HEK293 (cell line): ENCODE measurements at regions not wholly inside any gene's neighbourhood (a gene's known extent, or its start where the extent isn't known, plus 50 kb on each side); places are given as distances from the start of the nearest gene placed in this dataset.

ENCODE experiments used
- CTCF ChIA-PET: fragments of 350-600 bp; formaldehyde crosslinking; extraction: SDS; loops from one replicate; lab custom pipeline; 2021; ENCODE audit warnings: antibody characterized with exemption; lab: Yijun Ruan, JAX
- POLR2A ChIA-PET: fragments of 300-600 bp; formaldehyde crosslinking; extraction: SDS; loops from one replicate; lab custom pipeline; 2020; ENCODE audit warnings: antibody characterized with exemption, inconsistent platforms; lab: Yijun Ruan, JAX
- H3K27ac ChIP-seq: fragments of 200-500 bp; sonication (Bioruptor generic); 2 replicates; pipeline ENCODE4 v1.5.1; 2014; ENCODE audit warnings: low read depth, low read length, control low read depth, inconsistent platforms; ENCODE audit errors: extremely low read depth
- H3K36me3 ChIP-seq, 2 experiments: fragments of 200-500 bp in 1 of 2; sonication (Bioruptor generic) in 1 of 2; 1 replicate in 1 of 2; 2 replicates in 1 of 2; pipeline ENCODE4 v1.5.1; 2014 to 2017; ENCODE audit warnings: inconsistent platforms in 2 of 2, low read length in 2 of 2; ENCODE audit not compliant: control insufficient read depth in 2 of 2, insufficient read depth in 1 of 2
- H3K4me1 ChIP-seq: fragments of 200-500 bp; sonication (Bioruptor generic); 2 replicates; pipeline ENCODE4 v1.5.1; 2014; ENCODE audit warnings: mild to moderate bottlenecking, low read length, inconsistent platforms; ENCODE audit not compliant: control insufficient read depth, insufficient read depth
- H3K4me3 ChIP-seq: 2 replicates; pipeline ENCODE4 v1.5.1; 2011; ENCODE audit warnings: low read depth, mild to moderate bottlenecking, control low read depth, low read length, moderate library complexity
- H3K9me3 ChIP-seq: fragments of 200-500 bp; sonication (Bioruptor generic); 2 replicates; pipeline ENCODE4 v1.5.1; 2014; ENCODE audit warnings: low read depth, low read length, inconsistent platforms; ENCODE audit not compliant: control insufficient read depth, insufficient read depth
- BCL11B ChIP-seq: fragments of 450-650 bp; formaldehyde crosslinking; IDR thresholded peaks from 2 replicates; pipeline ENCODE4 v1.5.1; 2016; ENCODE audit warnings: low read depth, missing biosample characterization, missing genetic modification characterization
- CTCF ChIP-seq: fragments of 450-650 bp; formaldehyde crosslinking; IDR thresholded peaks from 2 replicates; pipeline ENCODE4 v1.5.1; 2016; ENCODE audit warnings: missing biosample characterization, missing genetic modification characterization
- FEZF1 ChIP-seq: fragments of 450-650 bp; formaldehyde crosslinking; IDR thresholded peaks from 2 replicates; pipeline ENCODE4 v1.5.1; 2016; ENCODE audit warnings: missing biosample characterization, missing genetic modification characterization
- GFI1B ChIP-seq: fragments of 450-650 bp; formaldehyde crosslinking; IDR thresholded peaks from 2 replicates; pipeline ENCODE4 v1.5.1; 2016; ENCODE audit warnings: missing biosample characterization, missing genetic modification characterization
- HOXC10 ChIP-seq: sonication (generic); formaldehyde crosslinking; IDR thresholded peaks from 2 replicates; pipeline ENCODE4 v1.8.1; 2023; ENCODE audit warnings: mild to moderate bottlenecking, missing genetic modification reagents
- MYNN ChIP-seq: fragments of 450-650 bp; formaldehyde crosslinking; IDR thresholded peaks from 2 replicates; pipeline ENCODE4 v1.5.1; 2016; ENCODE audit warnings: missing biosample characterization, missing genetic modification characterization, borderline replicate concordance
- OSR2 ChIP-seq: fragments of 450-650 bp; formaldehyde crosslinking; IDR thresholded peaks from 2 replicates; pipeline ENCODE4 v1.5.1; 2016; ENCODE audit warnings: missing biosample characterization, missing genetic modification characterization
- SETDB1 ChIP-seq: IDR thresholded peaks from one replicate; pipeline ENCODE4 v1.6.1; 2017; ENCODE audit warnings: mild to moderate bottlenecking, low read length, moderate library complexity, mixed read lengths; ENCODE audit not compliant: insufficient read length
- ZBTB21 ChIP-seq: fragments of 450-650 bp; formaldehyde crosslinking; IDR thresholded peaks from 2 replicates; pipeline ENCODE4 v1.5.1; 2017; ENCODE audit warnings: missing biosample characterization, missing genetic modification characterization
- ZNF10 ChIP-seq: fragments of 450-650 bp; formaldehyde crosslinking; IDR thresholded peaks from 2 replicates; pipeline ENCODE4 v1.5.1; 2017; ENCODE audit warnings: missing biosample characterization, missing genetic modification characterization
- ZNF138 ChIP-seq: fragments of 450-650 bp; formaldehyde crosslinking; IDR thresholded peaks from 2 replicates; pipeline ENCODE4 v1.5.1; 2016; ENCODE audit warnings: missing biosample characterization, missing genetic modification characterization, borderline replicate concordance
- ZNF155 ChIP-seq: fragments of 450-650 bp; formaldehyde crosslinking; IDR thresholded peaks from 2 replicates; pipeline ENCODE4 v1.5.1; 2016; ENCODE audit warnings: missing biosample characterization, missing genetic modification characterization
- ZNF169 ChIP-seq: fragments of 450-650 bp; formaldehyde crosslinking; IDR thresholded peaks from 2 replicates; pipeline ENCODE4 v1.5.1; 2016; ENCODE audit warnings: missing biosample characterization, missing genetic modification characterization
- ZNF184 ChIP-seq: fragments of 450-650 bp; IDR thresholded peaks from 2 replicates; pipeline ENCODE4 v1.5.1; 2018; ENCODE audit warnings: missing biosample characterization, mild to moderate bottlenecking, missing genetic modification characterization
- ZNF202 ChIP-seq: fragments of 450-650 bp; formaldehyde crosslinking; IDR thresholded peaks from 2 replicates; pipeline ENCODE4 v1.5.1; 2016; ENCODE audit warnings: missing biosample characterization, missing genetic modification characterization, borderline replicate concordance
- ZNF266 ChIP-seq: fragments of 450-650 bp; formaldehyde crosslinking; IDR thresholded peaks from 2 replicates; pipeline ENCODE4 v1.5.1; 2016; ENCODE audit warnings: missing biosample characterization, missing genetic modification characterization, low read depth
- ZNF292 ChIP-seq: fragments of 450-650 bp; formaldehyde crosslinking; IDR thresholded peaks from 2 replicates; pipeline ENCODE4 v1.5.1; 2016; ENCODE audit warnings: low read depth, missing biosample characterization, missing genetic modification characterization, borderline replicate concordance
- ZNF394 ChIP-seq: fragments of 450-650 bp; formaldehyde crosslinking; IDR thresholded peaks from 2 replicates; pipeline ENCODE4 v1.5.1; 2016; ENCODE audit warnings: missing biosample characterization, missing genetic modification characterization, mild to moderate bottlenecking, moderate library complexity, borderline replicate concordance
- ZNF416 ChIP-seq: fragments of 450-650 bp; formaldehyde crosslinking; IDR thresholded peaks from 2 replicates; pipeline ENCODE4 v1.5.1; 2016; ENCODE audit warnings: missing biosample characterization, missing genetic modification characterization
- ZNF426 ChIP-seq: fragments of 450-650 bp; formaldehyde crosslinking; IDR thresholded peaks from 2 replicates; pipeline ENCODE4 v1.5.1; 2017; ENCODE audit warnings: missing biosample characterization, missing genetic modification characterization, mild to moderate bottlenecking, inconsistent platforms, moderate library complexity
- ZNF580 ChIP-seq: fragments of 450-650 bp; formaldehyde crosslinking; IDR thresholded peaks from 2 replicates; pipeline ENCODE4 v1.5.1; 2016; ENCODE audit warnings: missing biosample characterization, missing genetic modification characterization
- ZNF600 ChIP-seq: fragments of 450-650 bp; formaldehyde crosslinking; IDR thresholded peaks from 2 replicates; pipeline ENCODE4 v1.5.1; 2016; ENCODE audit warnings: missing biosample characterization, missing genetic modification characterization
- ZNF658 ChIP-seq: fragments of 450-650 bp; formaldehyde crosslinking; IDR thresholded peaks from 2 replicates; pipeline ENCODE4; 2016; ENCODE audit warnings: missing biosample characterization, missing genetic modification characterization
- ZNF837 ChIP-seq: fragments of 450-650 bp; formaldehyde crosslinking; IDR thresholded peaks from 2 replicates; pipeline ENCODE4 v1.5.1; 2016; ENCODE audit warnings: missing biosample characterization, missing genetic modification characterization
- ZXDB ChIP-seq: fragments of 450-650 bp; formaldehyde crosslinking; IDR thresholded peaks from 2 replicates; pipeline ENCODE4 v1.5.1; 2016; ENCODE audit warnings: missing biosample characterization, missing genetic modification characterization
- TF ChIP-seq, protein P1 (sequence below): fragments of 450-650 bp; formaldehyde crosslinking; IDR thresholded peaks from 2 replicates; pipeline ENCODE4 v1.5.1; 2016; ENCODE audit warnings: missing biosample characterization, missing genetic modification characterization
- TF ChIP-seq, protein P2 (sequence below): fragments of 450-650 bp; formaldehyde crosslinking; IDR thresholded peaks from 2 replicates; pipeline ENCODE4 v1.5.1; 2017; ENCODE audit warnings: missing biosample characterization, missing genetic modification characterization
- TF ChIP-seq, protein P3 (sequence below): fragments of 450-650 bp; formaldehyde crosslinking; IDR thresholded peaks from 2 replicates; pipeline ENCODE4 v1.5.1; 2016; ENCODE audit warnings: missing biosample characterization, missing genetic modification characterization

GRCh38 chr7:16178585-16178984 lies 242.8 kb downstream of the CRPPA start:
- H3K27ac ChIP-seq, result no peak overlapping the region
- no peaks in the 10 kb centered on the region for H3K9me3 ChIP-seq
- TF ChIP-seq ZNF202 (tag by site-specific recombination) (no peak), MYNN (tag by site-specific recombination) (no peak), ZNF394 (tag by site-specific recombination) (no peak), ZNF155 (tag by site-specific recombination) (no peak), ZNF837 (tag by site-specific recombination) (no peak), ZNF416 (tag by site-specific recombination) (no peak), ZNF266 (tag by site-specific recombination) (no peak), SETDB1 (no peak), BCL11B (tag by site-specific recombination) (no peak)
- TF ChIP-seq, protein P1, sequence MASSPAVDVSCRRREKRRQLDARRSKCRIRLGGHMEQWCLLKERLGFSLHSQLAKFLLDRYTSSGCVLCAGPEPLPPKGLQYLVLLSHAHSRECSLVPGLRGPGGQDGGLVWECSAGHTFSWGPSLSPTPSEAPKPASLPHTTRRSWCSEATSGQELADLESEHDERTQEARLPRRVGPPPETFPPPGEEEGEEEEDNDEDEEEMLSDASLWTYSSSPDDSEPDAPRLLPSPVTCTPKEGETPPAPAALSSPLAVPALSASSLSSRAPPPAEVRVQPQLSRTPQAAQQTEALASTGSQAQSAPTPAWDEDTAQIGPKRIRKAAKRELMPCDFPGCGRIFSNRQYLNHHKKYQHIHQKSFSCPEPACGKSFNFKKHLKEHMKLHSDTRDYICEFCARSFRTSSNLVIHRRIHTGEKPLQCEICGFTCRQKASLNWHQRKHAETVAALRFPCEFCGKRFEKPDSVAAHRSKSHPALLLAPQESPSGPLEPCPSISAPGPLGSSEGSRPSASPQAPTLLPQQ (tag by site-specific recombination), result no peak
- no peaks in the 10 kb centered on the region for H3K4me1 ChIP-seq
- H3K4me3 ChIP-seq, result no peak overlapping the region
- no peaks in the 10 kb centered on the region for H3K36me3 ChIP-seq
- POLR2A ChIA-PET, result no interaction called here
- CTCF ChIA-PET, result no interaction called here

- Histone ChIP-seq H3K36me3 (no peaks in the 10 kb centered on the region), H3K4me3 (no peak overlapping the region)
- POLR2A ChIA-PET, result no interaction called here
- no peak for TF ChIP-seq OSR2 (tag by site-specific recombination)
- TF ChIP-seq ZNF580 (tag by site-specific recombination), result no peak
- TF ChIP-seq ZNF169 (tag by site-specific recombination), result no peak
- TF ChIP-seq ZNF426, result no peak
- TF ChIP-seq FEZF1, result no peak
- TF ChIP-seq ZNF202 (tag by site-specific recombination), result no peak
- TF ChIP-seq ZNF155 (tag by site-specific recombination), result no peak
- TF ChIP-seq, all 188 proteins: peak for 0
- Histone ChIP-seq H3K9me3 (no peaks in the 10 kb centered on the region), H3K4me1 (no peaks in the 10 kb centered on the region), H3K27ac (no peak overlapping the region)
- CTCF ChIA-PET, result no interaction called here
These were observed 243.2 kb downstream of the CRPPA start for GRCh38 chr7:16178092-16178491.

DNA sequence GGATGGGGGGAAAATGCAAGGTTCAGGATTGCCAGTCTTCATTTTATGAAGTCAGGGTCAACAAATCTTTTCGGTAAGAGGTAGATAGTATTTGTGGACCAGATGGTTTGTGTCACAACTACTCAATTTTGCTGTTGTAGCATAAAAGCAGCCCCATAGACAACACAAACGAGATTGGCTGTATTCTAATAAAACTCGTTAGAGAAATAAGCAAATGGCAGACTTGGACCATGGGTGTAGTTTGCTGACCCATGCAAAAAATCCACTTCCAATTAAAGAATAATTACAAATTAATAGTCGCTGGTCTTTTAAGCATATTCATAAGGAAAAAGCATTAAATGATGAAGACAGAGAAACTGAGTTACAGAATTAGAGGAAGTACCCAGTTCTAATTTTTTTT lies 247.1 kb downstream of the CRPPA start:
- H3K36me3 ChIP-seq, result no peaks in the 10 kb centered on the region
- no peak overlapping the region for H3K4me3 ChIP-seq
- ChIA-PET CTCF (interaction anchor here (0.6 kb wide), 1 partner anchor 1325 kb away, joined by 3 read pairs; no protein-coding TSS in a partner anchor), POLR2A (no interaction called here)
- H3K27ac ChIP-seq, result no peak overlapping the region
- H3K9me3 ChIP-seq, result no peaks in the 10 kb centered on the region
- H3K4me1 ChIP-seq, result no peaks in the 10 kb centered on the region
- TF ChIP-seq ZBTB21 (tag by site-specific recombination), result no peak
- no peak for TF ChIP-seq ZNF10 (tag by site-specific recombination)
- TF ChIP-seq ZNF658, result no peak
- no peak for TF ChIP-seq ZNF184 (tag by site-specific recombination)
- no peak for TF ChIP-seq ZNF292 (tag by site-specific recombination)
- TF ChIP-seq GFI1B, result no peak
- no peak for TF ChIP-seq ZNF138
- TF ChIP-seq HOXC10 (CRISPR knock-in tag), result no peak
- TF ChIP-seq, protein P2, sequence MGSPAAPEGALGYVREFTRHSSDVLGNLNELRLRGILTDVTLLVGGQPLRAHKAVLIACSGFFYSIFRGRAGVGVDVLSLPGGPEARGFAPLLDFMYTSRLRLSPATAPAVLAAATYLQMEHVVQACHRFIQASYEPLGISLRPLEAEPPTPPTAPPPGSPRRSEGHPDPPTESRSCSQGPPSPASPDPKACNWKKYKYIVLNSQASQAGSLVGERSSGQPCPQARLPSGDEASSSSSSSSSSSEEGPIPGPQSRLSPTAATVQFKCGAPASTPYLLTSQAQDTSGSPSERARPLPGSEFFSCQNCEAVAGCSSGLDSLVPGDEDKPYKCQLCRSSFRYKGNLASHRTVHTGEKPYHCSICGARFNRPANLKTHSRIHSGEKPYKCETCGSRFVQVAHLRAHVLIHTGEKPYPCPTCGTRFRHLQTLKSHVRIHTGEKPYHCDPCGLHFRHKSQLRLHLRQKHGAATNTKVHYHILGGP (tag by site-specific recombination), result no peak
- TF ChIP-seq, protein P3, sequence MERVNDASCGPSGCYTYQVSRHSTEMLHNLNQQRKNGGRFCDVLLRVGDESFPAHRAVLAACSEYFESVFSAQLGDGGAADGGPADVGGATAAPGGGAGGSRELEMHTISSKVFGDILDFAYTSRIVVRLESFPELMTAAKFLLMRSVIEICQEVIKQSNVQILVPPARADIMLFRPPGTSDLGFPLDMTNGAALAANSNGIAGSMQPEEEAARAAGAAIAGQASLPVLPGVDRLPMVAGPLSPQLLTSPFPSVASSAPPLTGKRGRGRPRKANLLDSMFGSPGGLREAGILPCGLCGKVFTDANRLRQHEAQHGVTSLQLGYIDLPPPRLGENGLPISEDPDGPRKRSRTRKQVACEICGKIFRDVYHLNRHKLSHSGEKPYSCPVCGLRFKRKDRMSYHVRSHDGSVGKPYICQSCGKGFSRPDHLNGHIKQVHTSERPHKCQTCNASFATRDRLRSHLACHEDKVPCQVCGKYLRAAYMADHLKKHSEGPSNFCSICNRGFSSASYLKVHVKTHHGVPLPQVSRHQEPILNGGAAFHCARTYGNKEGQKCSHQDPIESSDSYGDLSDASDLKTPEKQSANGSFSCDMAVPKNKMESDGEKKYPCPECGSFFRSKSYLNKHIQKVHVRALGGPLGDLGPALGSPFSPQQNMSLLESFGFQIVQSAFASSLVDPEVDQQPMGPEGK (tag by site-specific recombination), result no peak
- TF ChIP-seq ZNF600 (tag by site-specific recombination), result no peak
- TF ChIP-seq CTCF (tag by site-specific recombination), result no peak
- no peak for TF ChIP-seq ZXDB (tag by site-specific recombination)
